GM12892 (cell line): ENCODE measurements at regions not wholly inside any gene's neighbourhood (a gene's known extent, or its start where the extent isn't known, plus 50 kb on each side); places are given as distances from the start of the nearest gene placed in this dataset.

ENCODE experiments used
- POLR2A ChIP-seq: IDR thresholded peaks from 2 replicates; pipeline ENCODE4 v1.6.1; 2011; ENCODE audit warnings: low read depth, low read length, control low read depth
- POLR2AphosphoS5 ChIP-seq: IDR thresholded peaks from 2 replicates; pipeline ENCODE4 v1.6.1; 2011; ENCODE audit warnings: low read depth, low read length, control low read depth

- TF ChIP-seq POLR2AphosphoS5: no peak
- no peak for TF ChIP-seq POLR2A
These were observed 139.5 kb downstream of the SLC38A6 start for GRCh38 chr14:61120576-61120975.
